ENCODE measurements at regions not wholly inside any gene's neighbourhood (a gene's known extent, or its start where the extent isn't known, plus 50 kb on each side); places are given as distances from the start of the nearest gene placed in this dataset.

DNA sequence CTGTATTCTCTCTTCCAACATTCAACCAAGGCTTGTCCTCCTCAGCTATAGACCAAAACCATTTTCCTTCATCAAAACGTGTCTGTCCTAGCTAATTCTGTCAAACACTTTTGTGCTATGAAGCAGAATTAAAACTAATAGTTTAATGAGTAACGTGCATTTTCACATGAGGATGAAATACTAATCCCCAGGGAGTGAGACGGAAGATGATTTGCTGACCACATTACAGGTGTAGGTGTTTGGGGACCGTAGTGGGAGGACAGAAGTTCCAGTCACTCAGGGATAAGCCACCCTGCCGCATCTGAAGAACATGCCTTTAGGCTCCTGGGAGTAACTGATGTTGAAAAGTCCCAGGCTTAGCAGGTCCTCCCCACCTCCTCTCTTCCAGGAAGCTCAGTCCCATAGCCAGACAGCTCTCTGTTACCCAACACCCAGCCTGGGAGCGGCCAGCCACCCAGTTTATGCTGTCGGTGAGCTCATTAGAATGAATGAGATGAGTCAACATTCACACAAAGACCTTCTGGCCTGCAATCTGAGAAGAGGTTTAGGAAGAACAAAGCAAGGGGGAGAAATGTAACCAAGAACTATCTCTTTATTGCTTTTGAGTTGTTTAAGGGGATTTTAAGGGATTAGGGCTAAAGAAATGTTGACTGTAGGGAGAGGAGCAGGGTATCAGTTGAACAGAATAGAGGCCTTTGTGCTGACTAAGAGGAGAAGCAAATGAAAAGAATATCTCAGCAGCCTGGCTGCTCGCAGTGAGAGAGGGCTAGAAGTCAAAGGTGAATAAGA lies 122.5 kb downstream of the FOXI3 start (continued):
- no peak for TF ChIP-seq SMARCA5 (IDR thresholded peaks at IDR 0.05)
- TF ChIP-seq, protein P1, sequence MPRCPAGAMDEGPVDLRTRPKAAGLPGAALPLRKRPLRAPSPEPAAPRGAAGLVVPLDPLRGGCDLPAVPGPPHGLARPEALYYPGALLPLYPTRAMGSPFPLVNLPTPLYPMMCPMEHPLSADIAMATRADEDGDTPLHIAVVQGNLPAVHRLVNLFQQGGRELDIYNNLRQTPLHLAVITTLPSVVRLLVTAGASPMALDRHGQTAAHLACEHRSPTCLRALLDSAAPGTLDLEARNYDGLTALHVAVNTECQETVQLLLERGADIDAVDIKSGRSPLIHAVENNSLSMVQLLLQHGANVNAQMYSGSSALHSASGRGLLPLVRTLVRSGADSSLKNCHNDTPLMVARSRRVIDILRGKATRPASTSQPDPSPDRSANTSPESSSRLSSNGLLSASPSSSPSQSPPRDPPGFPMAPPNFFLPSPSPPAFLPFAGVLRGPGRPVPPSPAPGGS (IDR thresholded peaks at IDR 0.05; ENCODE audit: borderline replicate concordance, insufficient read depth, low read depth, low read length, poor library complexity, severe bottlenecking), result no peak
- TF ChIP-seq CREB1 (IDR thresholded peaks at IDR 0.05; ENCODE audit: low read depth), result no peak
- TF ChIP-seq, protein P2, sequence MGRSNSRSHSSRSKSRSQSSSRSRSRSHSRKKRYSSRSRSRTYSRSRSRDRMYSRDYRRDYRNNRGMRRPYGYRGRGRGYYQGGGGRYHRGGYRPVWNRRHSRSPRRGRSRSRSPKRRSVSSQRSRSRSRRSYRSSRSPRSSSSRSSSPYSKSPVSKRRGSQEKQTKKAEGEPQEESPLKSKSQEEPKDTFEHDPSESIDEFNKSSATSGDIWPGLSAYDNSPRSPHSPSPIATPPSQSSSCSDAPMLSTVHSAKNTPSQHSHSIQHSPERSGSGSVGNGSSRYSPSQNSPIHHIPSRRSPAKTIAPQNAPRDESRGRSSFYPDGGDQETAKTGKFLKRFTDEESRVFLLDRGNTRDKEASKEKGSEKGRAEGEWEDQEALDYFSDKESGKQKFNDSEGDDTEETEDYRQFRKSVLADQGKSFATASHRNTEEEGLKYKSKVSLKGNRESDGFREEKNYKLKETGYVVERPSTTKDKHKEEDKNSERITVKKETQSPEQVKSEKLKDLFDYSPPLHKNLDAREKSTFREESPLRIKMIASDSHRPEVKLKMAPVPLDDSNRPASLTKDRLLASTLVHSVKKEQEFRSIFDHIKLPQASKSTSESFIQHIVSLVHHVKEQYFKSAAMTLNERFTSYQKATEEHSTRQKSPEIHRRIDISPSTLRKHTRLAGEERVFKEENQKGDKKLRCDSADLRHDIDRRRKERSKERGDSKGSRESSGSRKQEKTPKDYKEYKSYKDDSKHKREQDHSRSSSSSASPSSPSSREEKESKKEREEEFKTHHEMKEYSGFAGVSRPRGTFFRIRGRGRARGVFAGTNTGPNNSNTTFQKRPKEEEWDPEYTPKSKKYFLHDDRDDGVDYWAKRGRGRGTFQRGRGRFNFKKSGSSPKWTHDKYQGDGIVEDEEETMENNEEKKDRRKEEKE (IDR thresholded peaks at IDR 0.05), result no peak
- no peak for TF ChIP-seq ZNF24 (IDR thresholded peaks at IDR 0.05)
- peak in 1 of 2 experiments; percentile 35; a peak in 1 of 4 replicates for TF ChIP-seq BHLHE40 (IDR thresholded peaks at IDR 0.05; ENCODE audit: borderline replicate concordance in 1 of 2, low read depth in 2 of 2, low read length in 1 of 2)
- peak; percentile 19; the same call in 1 of the 2 replicates for TF ChIP-seq RUNX3 (IDR thresholded peaks at IDR 0.05; ENCODE audit: low read length)
- no peak for TF ChIP-seq SP1 (IDR thresholded peaks at IDR 0.05; ENCODE audit: low read depth, low read length)
- TF ChIP-seq ZBED1 (IDR thresholded peaks at IDR 0.05; ENCODE audit: borderline replicate concordance), result no peak
- TF ChIP-seq DPF2 (IDR thresholded peaks at IDR 0.05), result peak; percentile 75
- peak; percentile 85 for TF ChIP-seq MTA2 (IDR thresholded peaks at IDR 0.05; ENCODE audit: low read depth)
